Keratinocyte (primary cell): ENCODE measurements at regions not wholly inside any gene's neighbourhood (a gene's known extent, or its start where the extent isn't known, plus 50 kb on each side); places are given as distances from the start of the nearest gene placed in this dataset.

ENCODE experiments used
- DNase-seq: peaks from one replicate; pipeline ENCODE4 v3.0.0-alpha.2; 2011; ENCODE audit warnings: low read depth, missing footprints, low spot score
- FAIRE-seq: peaks from 2 replicates; lab custom pipeline; 2011; peaks lifted over from hg19 to GRCh38; lab: Jason Lieb, UNC
- H2AFZ ChIP-seq: 2 replicates; pipeline ENCODE4 v1.6.0; 2012; ENCODE audit warnings: low read length, control low read depth, inconsistent platforms; ENCODE audit not compliant: control insufficient read depth
- H3K27ac ChIP-seq: 2 replicates; pipeline ENCODE4 v1.5.1; 2011; ENCODE audit warnings: low read length; ENCODE audit not compliant: control insufficient read depth, insufficient read depth
- H3K27me3 ChIP-seq: 3 replicates; pipeline ENCODE4 v1.6.0; 2011; ENCODE audit warnings: low read length; ENCODE audit not compliant: control insufficient read depth, insufficient read depth; ENCODE audit errors: extremely low read depth
- H3K36me3 ChIP-seq, 2 experiments: 2 replicates in 1 of 2; 3 replicates in 1 of 2; pipeline ENCODE4 v1.5.1; 2011; ENCODE audit warnings: low read length in 2 of 2, mild to moderate bottlenecking in 1 of 2; ENCODE audit not compliant: control insufficient read depth in 2 of 2, insufficient read depth in 2 of 2; ENCODE audit errors: extremely low read depth in 1 of 2
- H3K4me1 ChIP-seq: 3 replicates; pipeline ENCODE4 v1.5.1; 2011; ENCODE audit warnings: low read length; ENCODE audit not compliant: control insufficient read depth, insufficient read depth; ENCODE audit errors: extremely low read depth
- H3K4me2 ChIP-seq: 3 replicates; pipeline ENCODE4 v1.6.0; 2011; ENCODE audit warnings: low read depth, low read length; ENCODE audit not compliant: control insufficient read depth, insufficient read depth; ENCODE audit errors: extremely low read depth
- H3K4me3 ChIP-seq, 3 experiments: fragments of 200-600 bp in 1 of 3; sonication (generic) in 1 of 3; 2 replicates in 2 of 3; 3 replicates in 1 of 3; pipeline ENCODE4 v1.5.1; 2011 to 2016; ENCODE audit warnings: low read length in 3 of 3, mild to moderate bottlenecking in 3 of 3, control low read depth in 2 of 3, inconsistent platforms in 1 of 3, low read depth in 1 of 3, mixed read lengths in 1 of 3, mixed run types in 1 of 3, moderate library complexity in 1 of 3; ENCODE audit not compliant: control insufficient read depth in 2 of 3, insufficient read depth in 2 of 3; ENCODE audit errors: extremely low read depth in 1 of 3
- H3K79me2 ChIP-seq: 2 replicates; pipeline ENCODE4 v1.6.0; 2012; ENCODE audit warnings: low read length; ENCODE audit not compliant: control insufficient read depth, insufficient read depth
- H3K9ac ChIP-seq: 3 replicates; pipeline ENCODE4 v1.6.0; 2011; ENCODE audit warnings: low read length; ENCODE audit not compliant: control insufficient read depth, insufficient read depth; ENCODE audit errors: extremely low read depth
- H3K9me1 ChIP-seq: 3 replicates; pipeline ENCODE4 v1.6.0; 2011; ENCODE audit warnings: low read length; ENCODE audit not compliant: control insufficient read depth, insufficient read depth; ENCODE audit errors: extremely low read depth
- H3K9me3 ChIP-seq: 2 replicates; pipeline ENCODE4 v1.5.1; 2012; ENCODE audit warnings: low read depth, low read length; ENCODE audit not compliant: control insufficient read depth
- H4K20me1 ChIP-seq: 3 replicates; pipeline ENCODE4 v1.6.0; 2011; ENCODE audit warnings: low read length; ENCODE audit not compliant: control insufficient read depth, insufficient read depth; ENCODE audit errors: extremely low read depth
- EZH2 ChIP-seq: IDR thresholded peaks from one replicate; pipeline ENCODE4 v1.6.1; 2012; ENCODE audit warnings: inconsistent platforms, mild to moderate bottlenecking, low read length, moderate library complexity
- dilution Hi-C: fragments of 300-500 bp; cut with MboI; formaldehyde crosslinking; loops from one replicate; pipeline ENCODE4 v1.7.0; 2020; ENCODE audit warnings: low sequenced_read_pairs; ENCODE audit not compliant: extremely low pct_ligation_motif_present
- TF ChIP-seq, protein P1 (sequence below), 3 experiments: IDR thresholded peaks in 1 of 3; conservative IDR thresholded peaks in 1 of 3; optimal IDR thresholded peaks in 1 of 3; 2 replicates in 2 of 3; 3 replicates in 1 of 3; pipeline versions ENCODE3 to v1.5.1; 2011; ENCODE audit warnings: low read length in 3 of 3, mild to moderate bottlenecking in 3 of 3, moderate library complexity in 2 of 3, control low read depth in 1 of 3, inconsistent platforms in 1 of 3; ENCODE audit not compliant: insufficient read depth in 2 of 3; ENCODE audit errors: extremely low read depth in 1 of 3

DNA sequence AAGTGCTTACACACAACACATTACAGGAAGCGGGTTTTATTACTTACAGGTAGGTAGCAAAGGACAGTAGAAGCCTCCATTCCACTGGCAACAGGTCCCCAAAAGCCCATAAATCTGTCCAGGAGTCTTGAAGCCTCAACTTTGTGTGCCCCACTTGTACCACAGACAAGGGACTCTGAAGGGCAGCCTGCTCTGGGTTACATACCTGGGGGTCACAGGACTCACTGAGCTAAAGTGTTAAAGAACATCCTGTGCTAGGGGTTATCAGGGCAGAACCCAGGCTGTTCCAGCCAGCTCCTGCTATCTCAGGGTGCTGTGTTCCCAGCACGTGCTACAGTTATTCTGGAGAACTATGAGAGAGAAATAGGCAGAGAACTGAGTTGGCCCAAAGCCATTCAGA is 230.9 kb upstream of the SLC10A2 start:
- TF ChIP-seq EZH2, result no peak
- TF ChIP-seq, protein P1, sequence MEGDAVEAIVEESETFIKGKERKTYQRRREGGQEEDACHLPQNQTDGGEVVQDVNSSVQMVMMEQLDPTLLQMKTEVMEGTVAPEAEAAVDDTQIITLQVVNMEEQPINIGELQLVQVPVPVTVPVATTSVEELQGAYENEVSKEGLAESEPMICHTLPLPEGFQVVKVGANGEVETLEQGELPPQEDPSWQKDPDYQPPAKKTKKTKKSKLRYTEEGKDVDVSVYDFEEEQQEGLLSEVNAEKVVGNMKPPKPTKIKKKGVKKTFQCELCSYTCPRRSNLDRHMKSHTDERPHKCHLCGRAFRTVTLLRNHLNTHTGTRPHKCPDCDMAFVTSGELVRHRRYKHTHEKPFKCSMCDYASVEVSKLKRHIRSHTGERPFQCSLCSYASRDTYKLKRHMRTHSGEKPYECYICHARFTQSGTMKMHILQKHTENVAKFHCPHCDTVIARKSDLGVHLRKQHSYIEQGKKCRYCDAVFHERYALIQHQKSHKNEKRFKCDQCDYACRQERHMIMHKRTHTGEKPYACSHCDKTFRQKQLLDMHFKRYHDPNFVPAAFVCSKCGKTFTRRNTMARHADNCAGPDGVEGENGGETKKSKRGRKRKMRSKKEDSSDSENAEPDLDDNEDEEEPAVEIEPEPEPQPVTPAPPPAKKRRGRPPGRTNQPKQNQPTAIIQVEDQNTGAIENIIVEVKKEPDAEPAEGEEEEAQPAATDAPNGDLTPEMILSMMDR (optimal IDR thresholded peaks at IDR 0.05 in 1 of 3, IDR thresholded peaks at IDR 0.05 in 1 of 3, conservative IDR thresholded peaks at IDR 0.05 in 1 of 3; ENCODE audit: extremely low read depth in 1 of 3, insufficient read depth in 2 of 3, low read length in 3 of 3), result no peak
- Histone ChIP-seq H3K4me3 (no peak overlapping the region), H3K27me3 (no peaks in the 10 kb centered on the region), H3K36me3 (no peaks in the 10 kb centered on the region), H3K27ac (no peak overlapping the region), H3K4me2 (no peak overlapping the region), H3K79me2 (no peaks in the 10 kb centered on the region), H3K9me1 (no peaks in the 10 kb centered on the region), H2AFZ (no peak overlapping the region), H3K4me1 (no peaks in the 10 kb centered on the region), H3K9ac (no peak overlapping the region), H4K20me1 (no peaks in the 10 kb centered on the region), H3K9me3 (no peaks in the 10 kb centered on the region)
- dilution Hi-C loops, result no loop called here
- FAIRE-seq (no peak), DNase-seq (no peak)

DNA sequence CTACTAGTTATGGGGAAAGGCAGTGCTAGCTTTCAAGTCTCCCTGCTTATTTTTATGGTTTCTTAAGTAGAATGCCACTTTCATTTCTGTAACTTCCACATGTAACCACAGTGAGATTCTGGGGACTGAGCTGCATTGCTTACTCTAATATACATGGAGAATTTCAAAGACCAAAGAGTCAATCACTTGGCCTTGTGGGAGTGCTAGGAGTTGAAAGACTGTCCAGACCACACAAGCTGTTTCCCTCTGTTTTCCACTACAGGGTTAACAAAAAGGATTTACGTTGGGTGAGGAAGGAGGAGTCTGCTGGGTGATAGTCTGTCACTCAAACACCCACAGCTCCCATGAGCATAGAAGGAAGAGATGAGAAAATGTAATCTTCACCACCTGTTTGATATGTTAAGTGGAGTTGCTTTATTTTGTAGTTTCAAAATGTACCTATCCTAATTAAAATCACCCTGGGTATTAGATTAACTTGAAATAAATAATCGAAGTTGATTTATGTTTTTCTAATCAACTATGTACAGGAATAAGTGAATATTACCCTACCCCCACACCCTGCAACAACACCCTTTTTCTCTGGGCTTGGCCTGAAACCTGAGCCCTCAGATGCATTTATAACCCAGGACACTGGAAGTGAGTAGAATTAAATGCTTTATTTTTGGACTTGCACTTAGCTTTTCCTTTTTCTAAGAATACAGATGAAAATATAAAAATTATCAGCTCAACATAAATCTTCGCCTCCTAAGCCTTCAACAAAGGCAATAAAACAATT is 225.8 kb upstream of the SLC10A2 start:
- H4K20me1 ChIP-seq, result no peaks in the 10 kb centered on the region
- DNase-seq, result no peak
- H3K4me2 ChIP-seq, result no peak overlapping the region
- H3K36me3 ChIP-seq, result no peaks in the 10 kb centered on the region
- no peaks in the 10 kb centered on the region for H3K79me2 ChIP-seq
- H3K4me3 ChIP-seq, result no peak overlapping the region
- no peaks in the 10 kb centered on the region for H3K9me3 ChIP-seq
- no peak overlapping the region for H3K27ac ChIP-seq
- peaks cover 12% of the 10 kb centered on the region for H3K4me1 ChIP-seq
- no peaks in the 10 kb centered on the region for H3K9me1 ChIP-seq
- H3K9ac ChIP-seq, result no peak overlapping the region
- dilution Hi-C loops, result no loop called here
- TF ChIP-seq, protein P1 (optimal IDR thresholded peaks at IDR 0.05 in 1 of 3, IDR thresholded peaks at IDR 0.05 in 1 of 3, conservative IDR thresholded peaks at IDR 0.05 in 1 of 3; ENCODE audit: extremely low read depth in 1 of 3, insufficient read depth in 2 of 3, low read length in 3 of 3), result no peak
- no peak for TF ChIP-seq EZH2
- peak overlapping the region; percentile 37 for H2AFZ ChIP-seq
- no peaks in the 10 kb centered on the region for H3K27me3 ChIP-seq
- FAIRE-seq, result no peak
